ENCODE measurements at regions not wholly inside any gene's neighbourhood (a gene's known extent, or its start where the extent isn't known, plus 50 kb on each side); places are given as distances from the start of the nearest gene placed in this dataset.
"Not testable (repeated sequence)": the region's sequence is repeated elsewhere in the genome, so short reads cannot be mapped to it uniquely, and the experiment has no call there.

GRCh38 chr5:156200938-156201787 is 125.8 kb upstream of the SGCD start:
- DNase-seq = no peak

GRCh38 chr5:156201788-156202403 is 125.1 kb upstream of the SGCD start:
- DNase-seq = no peak

DNA sequence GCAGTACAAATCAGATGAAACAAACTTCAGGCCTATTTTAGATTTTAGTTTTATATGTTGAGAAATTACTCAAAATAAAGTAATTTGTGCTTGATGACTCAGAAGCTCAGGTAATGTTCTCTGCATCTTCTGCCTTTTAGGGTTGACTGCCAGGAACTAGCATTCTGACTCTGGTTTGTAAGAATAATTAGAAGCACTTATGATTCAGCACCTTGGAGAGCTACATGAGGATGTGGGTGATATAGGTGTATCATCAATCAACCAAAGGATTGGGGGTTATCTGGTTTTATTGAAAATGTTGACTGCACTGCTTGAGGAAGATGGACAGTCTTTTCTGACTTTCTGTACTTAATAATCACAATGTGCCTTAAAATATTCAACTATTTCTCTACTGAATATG is 118.7 kb upstream of the SGCD start:
- peak; percentile 18 for DNase-seq

DNA sequence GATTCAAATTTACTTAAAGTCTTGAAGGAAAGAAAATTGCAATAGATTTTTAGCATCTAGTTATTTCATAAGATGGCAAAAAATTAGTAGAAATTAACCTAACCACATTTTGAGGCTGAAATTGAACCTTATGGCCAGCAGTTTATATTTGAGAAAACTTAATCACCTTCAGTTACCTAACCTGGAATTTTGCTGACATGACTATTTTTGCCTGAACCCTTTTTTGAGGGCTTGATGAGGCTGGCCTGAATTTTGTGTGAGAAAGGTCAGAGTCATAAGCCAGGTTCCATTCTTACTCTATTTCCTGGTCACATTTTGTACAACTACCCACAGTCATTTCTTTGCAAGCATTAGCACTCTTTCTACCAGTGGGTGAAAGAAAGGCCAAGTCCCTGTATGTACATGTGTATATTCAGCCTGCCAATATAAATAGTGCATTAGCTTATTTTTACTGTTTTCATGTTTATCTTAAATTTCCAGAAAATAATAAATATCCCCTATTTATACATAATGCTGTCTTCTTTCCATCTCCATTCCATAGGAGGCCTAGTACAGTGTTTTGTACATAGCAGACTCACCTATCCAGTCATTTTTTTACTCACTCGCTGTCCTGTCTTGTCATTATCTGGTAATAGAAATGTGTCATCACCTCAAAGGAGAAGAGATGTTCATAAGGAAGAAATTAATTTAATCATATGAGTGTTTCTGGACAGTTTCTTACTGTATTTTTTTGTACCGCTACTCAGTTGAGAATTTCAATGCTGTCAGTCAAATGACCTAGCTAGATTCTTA is 108.4 kb upstream of the SGCD start:
- DNase-seq = no peak

DNA sequence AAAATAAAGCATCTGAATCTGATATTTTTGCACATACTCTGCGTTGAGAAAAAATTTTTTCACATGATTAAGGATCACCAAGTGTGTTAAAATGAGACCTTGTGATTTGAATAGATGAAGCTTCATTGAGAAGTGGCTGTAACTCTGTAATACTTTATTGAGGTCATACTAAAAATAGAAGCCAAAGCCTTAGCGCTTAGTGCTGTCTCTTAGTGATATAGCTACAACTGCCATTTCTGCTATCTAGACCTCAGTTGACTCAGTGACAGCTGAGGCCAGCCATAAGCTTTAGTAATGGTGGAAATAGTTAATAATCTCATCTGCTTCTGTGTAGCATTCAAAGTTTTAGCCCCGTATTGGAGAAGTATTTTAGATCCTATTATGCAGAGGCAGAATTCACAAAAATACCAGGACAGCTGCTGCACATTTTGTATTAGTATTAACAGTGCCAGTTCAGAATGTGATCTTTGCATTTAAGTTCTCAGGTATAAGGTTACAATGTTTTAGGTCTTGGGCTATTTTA is 107.4 kb upstream of the SGCD start:
- DNase-seq = no peak

GRCh38 chr5:156221816-156222215 is 105.1 kb upstream of the SGCD start:
- DNase-seq = no peak

DNA sequence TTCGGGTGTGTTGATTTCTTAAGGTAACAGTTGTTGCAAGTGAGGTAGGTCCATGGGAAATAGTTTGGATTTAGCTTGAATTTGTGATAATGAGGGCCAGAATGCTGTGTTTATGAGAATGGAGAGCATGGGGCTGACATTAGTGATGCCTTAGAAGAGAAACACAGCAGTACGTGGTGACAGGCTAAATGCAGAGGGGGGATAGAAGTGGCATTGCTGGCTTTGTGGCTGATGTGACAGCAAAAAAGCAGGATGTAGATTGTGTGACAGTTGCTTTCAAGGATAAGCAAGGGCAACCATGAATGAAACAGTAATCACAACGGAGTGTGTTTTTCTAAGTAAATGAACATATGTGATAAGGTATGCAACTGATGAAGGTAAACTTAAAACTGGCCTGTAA is 103.4 kb upstream of the SGCD start:
- no peak for DNase-seq

DNA sequence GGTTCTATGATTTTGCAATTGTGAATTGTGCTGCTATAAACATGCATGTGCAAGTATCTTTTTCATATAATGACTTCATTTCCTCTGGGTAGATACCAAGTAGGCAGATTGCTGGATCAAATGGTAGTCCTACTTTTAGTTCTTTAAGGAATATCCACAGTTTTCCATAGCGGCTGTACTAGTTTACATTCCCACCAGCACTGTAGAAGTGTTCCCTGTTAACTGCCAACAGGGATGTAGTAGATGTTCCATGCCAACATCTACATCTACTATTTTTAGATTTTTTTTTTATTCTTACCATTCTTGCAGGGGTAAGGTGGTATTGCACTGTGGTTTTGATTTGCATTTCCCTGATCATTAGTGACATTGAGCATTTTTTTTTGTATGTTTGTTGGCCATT is 100.5 kb upstream of the SGCD start:
- DNase-seq = not testable (repeated sequence)

GRCh38 chr5:156230887-156231286 is 96.1 kb upstream of the SGCD start:
- no peak for DNase-seq

- DNase-seq = no peak
Observed at GRCh38 chr5:156232251-156232869, 94.6 kb upstream of the SGCD start.

- no peak for DNase-seq
Observed at GRCh38 chr5:156237361-156237760, 89.6 kb upstream of the SGCD start.

GRCh38 chr5:156239800-156240199 is 87.2 kb upstream of the SGCD start:
- no peak for DNase-seq

- DNase-seq = no peak
Observed at GRCh38 chr5:156240414-156240813, 86.5 kb upstream of the SGCD start.

DNA sequence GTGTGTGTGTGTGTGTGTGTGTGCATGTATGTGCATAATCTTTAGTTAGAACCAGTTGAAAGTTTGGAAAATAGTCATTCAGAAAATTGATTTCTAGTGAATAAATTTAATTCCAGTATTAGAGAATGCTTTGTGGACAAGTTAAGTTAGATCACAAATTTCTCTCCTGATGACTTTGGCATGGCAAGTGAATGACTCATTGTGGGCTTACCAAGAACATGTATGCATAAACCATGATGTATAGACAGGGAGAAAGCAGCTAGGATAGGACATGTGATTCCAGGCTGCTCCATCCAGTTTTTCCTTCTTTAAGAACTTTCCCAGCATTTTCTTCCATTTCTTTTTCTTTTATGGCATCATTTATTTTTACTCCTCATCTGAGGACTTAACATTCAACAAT is 85.7 kb upstream of the SGCD start:
- no peak for DNase-seq

DNA sequence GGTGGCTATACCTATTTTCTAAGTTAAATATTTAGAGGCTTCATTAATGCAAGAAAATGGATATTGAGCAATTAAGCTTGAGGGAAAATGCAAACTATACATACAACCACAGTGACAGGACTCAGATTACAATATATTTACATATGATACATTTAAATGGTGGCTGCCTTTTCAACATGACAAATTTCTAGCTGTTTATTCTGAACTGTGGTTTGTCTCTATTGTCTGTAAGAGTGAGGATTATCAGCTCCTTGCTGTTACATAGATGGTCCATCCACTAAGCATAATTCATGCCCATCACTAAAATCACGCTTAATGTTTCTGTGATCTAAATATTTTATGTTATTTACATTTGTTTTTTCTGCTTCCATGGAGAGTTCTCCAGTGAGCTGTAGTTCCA is 81.1 kb upstream of the SGCD start:
- no peak for DNase-seq

DNA sequence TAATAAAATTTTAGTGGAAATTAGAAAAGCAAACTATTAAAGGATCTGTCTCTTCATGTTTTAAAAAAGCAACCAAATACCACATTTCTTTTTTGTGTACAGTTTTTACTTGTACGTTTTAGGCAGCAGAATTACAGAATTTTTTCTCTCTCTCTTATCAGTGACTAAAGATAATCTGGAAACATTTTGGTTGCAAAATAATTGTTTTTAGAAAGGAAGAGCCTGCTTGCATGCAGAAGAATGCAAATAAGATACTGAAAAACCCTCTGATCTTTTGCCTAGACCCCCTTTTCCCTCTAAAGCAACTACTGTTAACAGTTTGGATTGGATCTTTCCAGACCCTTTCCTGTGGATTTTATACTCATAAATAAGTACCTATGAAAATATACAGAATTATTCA is 75.9 kb upstream of the SGCD start:
- DNase-seq = no peak

GRCh38 chr5:156253130-156253529 is 73.8 kb upstream of the SGCD start:
- no peak for DNase-seq

GRCh38 chr5:156254196-156254595 is 72.8 kb upstream of the SGCD start:
- no peak for DNase-seq

DNA sequence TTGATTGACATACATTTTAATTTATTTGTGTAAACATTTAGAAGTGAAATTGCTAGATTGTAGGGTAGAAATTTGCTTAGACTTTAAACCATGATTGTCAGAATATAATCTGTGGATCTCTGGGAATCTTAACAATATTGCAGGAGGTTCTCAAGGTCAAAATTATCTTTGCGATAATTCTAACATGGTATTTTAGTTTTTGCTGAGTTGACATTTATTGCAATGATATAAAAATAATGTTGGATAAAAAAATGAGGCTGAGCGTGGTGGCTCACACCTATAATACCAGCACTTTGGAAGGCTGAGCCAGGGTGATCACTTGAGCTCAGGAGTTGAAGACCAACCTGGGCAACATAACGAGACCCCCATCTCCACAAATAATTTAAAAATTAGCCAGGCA is 70.3 kb upstream of the SGCD start:
- no peak for DNase-seq

DNA sequence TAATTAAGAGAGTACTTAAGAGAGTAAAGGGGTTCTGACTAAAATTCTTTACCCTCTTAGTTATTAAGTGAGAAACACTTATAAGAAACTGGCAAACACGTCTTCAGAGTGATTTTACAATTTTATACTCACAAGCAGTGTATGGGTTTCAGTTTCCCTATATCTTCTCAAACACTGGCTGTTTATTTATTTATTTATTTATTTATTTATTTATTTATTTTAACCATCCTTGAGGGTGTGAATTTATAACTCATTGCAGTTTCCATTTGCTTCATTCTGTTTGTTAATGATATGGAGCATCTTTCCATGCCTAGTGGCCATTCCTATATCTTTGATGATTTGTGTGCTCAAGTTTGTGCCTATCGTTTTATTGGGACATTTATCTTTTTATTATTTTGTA is 68.0 kb upstream of the SGCD start:
- DNase-seq = no peak

- no peak for DNase-seq
Observed at GRCh38 chr5:156259618-156260017, 67.3 kb upstream of the SGCD start.

DNA sequence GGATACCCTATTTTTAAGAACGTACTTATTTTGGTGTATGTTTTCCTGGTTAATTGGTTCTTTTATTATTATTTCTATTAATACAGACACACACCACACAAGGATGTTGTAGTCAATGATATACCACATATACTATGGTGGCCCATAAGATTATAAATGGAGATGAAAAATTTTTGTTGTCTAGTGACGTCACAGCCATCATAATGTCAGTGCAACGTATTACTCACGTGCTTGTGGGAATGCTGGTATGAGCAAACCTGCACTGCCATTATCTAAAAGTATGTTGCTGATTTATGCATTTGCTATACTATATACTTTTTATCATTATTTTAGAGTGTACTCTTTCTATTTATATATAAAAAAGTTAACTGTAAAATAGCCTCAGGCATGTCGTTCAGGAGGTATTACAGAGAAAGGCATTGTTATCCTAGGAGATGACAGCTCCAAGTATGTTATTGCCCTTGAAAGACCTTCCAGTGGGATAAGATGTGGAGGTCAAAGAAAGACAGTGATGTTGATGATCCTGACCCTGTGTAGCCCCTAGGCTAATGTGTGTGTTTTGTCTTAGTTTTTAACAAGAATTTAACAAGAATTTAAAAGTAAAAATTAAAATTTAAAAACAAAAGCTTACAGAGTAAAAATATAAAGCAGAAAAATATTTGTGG is 65.6 kb upstream of the SGCD start:
- DNase-seq = no peak

Data from left kidney (tissue), 1 donor.